ENCODE measurements at regions not wholly inside any gene's neighbourhood (a gene's known extent, or its start where the extent isn't known, plus 50 kb on each side); places are given as distances from the start of the nearest gene placed in this dataset.

- TF ChIP-seq CBX2 (IDR thresholded peaks at IDR 0.05; ENCODE audit: borderline replicate concordance, low read depth) (no peak), HOXA7 (CRISPR knock-in tag; IDR thresholded peaks at IDR 0.05) (no peak), ELK1 (IDR thresholded peaks at IDR 0.05; ENCODE audit: low read depth, low read length) (no peak), MAFK (IDR thresholded peaks at IDR 0.05; ENCODE audit: partially characterized antibody) (no peak), ZNF302 (CRISPR knock-in tag; IDR thresholded peaks at IDR 0.05) (no peak)
Observed at GRCh38 chr1:56396581-56396980, 182.8 kb downstream of the PLPP3 start (continued).

DNA sequence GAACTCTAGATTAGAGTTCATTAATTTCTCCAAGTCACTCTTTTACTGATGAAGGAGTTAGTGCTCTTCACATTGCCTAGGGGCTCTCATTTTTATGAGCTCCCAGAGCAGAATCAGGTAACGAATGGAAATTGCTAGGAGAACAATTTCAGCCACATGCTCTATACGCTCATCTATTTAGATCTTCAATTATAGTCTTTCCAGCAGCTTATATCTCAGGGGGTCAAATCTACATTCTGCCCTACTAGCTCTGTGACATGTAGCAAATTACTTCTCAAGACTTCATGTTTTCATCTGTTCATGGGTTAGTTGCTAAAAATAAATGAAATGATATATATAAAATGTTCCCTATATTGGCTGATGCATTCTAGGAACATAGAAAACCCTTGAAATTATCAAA is 183.6 kb downstream of the PLPP3 start:
- no peak overlapping the region for H3K4me3 ChIP-seq
- DNase-seq (ENCODE audit: low read depth in 1 of 2, low spot score in 1 of 2) (no peak), ATAC-seq (no peak), FAIRE-seq (no peak)
- TF ChIP-seq HOXB5 (CRISPR knock-in tag; IDR thresholded peaks at IDR 0.05), result no peak
- H3K9me3 ChIP-seq, result no peaks in the 10 kb centered on the region
- no peak overlapping the region for H3K4me2 ChIP-seq
- 85% methylated on average over 2 of the region's 2 CpGs for WGBS (ENCODE audit: missing lambda C conversion rate)
- H3K4me1 ChIP-seq, result no peaks in the 10 kb centered on the region
- ChIA-PET POLR2A (no interaction called here), CTCF (no interaction called here)
- no peak overlapping the region for H3K27ac ChIP-seq

GRCh38 chr1:56394298-56394697 is 185.1 kb downstream of the PLPP3 start:
- no peak for DNase-seq (ENCODE audit: low read depth in 1 of 2, low spot score in 1 of 2)
- POLR2A ChIA-PET, result no interaction called here
- no peak for ATAC-seq
- no peak for TF ChIP-seq HEYL (CRISPR knock-in tag; IDR thresholded peaks at IDR 0.05)
- TF ChIP-seq NFE2L2 (conservative IDR thresholded peaks at IDR 0.05; ENCODE audit: low read length), result no peak
- TF ChIP-seq TFCP2L1 (CRISPR knock-in tag; IDR thresholded peaks at IDR 0.05), result no peak
- no peak for TF ChIP-seq FOSL2 (IDR thresholded peaks at IDR 0.05)
- TF ChIP-seq FOSL2 (CRISPR knock-in tag; IDR thresholded peaks at IDR 0.05), result no peak
- TF ChIP-seq, protein P1, sequence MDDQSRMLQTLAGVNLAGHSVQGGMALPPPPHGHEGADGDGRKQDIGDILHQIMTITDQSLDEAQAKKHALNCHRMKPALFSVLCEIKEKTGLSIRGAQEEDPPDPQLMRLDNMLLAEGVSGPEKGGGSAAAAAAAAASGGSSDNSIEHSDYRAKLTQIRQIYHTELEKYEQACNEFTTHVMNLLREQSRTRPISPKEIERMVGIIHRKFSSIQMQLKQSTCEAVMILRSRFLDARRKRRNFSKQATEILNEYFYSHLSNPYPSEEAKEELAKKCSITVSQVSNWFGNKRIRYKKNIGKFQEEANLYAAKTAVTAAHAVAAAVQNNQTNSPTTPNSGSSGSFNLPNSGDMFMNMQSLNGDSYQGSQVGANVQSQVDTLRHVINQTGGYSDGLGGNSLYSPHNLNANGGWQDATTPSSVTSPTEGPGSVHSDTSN (IDR thresholded peaks at IDR 0.05), result no peak
- no peak for TF ChIP-seq NR3C1 (IDR thresholded peaks at IDR 0.05)
- TF ChIP-seq ELK1 (IDR thresholded peaks at IDR 0.05; ENCODE audit: low read depth, low read length), result no peak
- TF ChIP-seq FOXS1 (CRISPR knock-in tag; IDR thresholded peaks at IDR 0.05), result no peak
- TF ChIP-seq SMC3 (IDR thresholded peaks at IDR 0.05), result no peak
- no peak for TF ChIP-seq RFX5 (IDR thresholded peaks at IDR 0.05)
- no peak for TF ChIP-seq ZC3H11A (IDR thresholded peaks at IDR 0.05)
- TF ChIP-seq, protein P2, sequence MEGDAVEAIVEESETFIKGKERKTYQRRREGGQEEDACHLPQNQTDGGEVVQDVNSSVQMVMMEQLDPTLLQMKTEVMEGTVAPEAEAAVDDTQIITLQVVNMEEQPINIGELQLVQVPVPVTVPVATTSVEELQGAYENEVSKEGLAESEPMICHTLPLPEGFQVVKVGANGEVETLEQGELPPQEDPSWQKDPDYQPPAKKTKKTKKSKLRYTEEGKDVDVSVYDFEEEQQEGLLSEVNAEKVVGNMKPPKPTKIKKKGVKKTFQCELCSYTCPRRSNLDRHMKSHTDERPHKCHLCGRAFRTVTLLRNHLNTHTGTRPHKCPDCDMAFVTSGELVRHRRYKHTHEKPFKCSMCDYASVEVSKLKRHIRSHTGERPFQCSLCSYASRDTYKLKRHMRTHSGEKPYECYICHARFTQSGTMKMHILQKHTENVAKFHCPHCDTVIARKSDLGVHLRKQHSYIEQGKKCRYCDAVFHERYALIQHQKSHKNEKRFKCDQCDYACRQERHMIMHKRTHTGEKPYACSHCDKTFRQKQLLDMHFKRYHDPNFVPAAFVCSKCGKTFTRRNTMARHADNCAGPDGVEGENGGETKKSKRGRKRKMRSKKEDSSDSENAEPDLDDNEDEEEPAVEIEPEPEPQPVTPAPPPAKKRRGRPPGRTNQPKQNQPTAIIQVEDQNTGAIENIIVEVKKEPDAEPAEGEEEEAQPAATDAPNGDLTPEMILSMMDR (IDR thresholded peaks at IDR 0.05), result no peak
- TF ChIP-seq KDM5A (IDR thresholded peaks at IDR 0.05), result no peak
- no peak for TF ChIP-seq POLR2A (IDR thresholded peaks at IDR 0.05; ENCODE audit: low read length)
- no peak for TF ChIP-seq EHMT2 (IDR thresholded peaks at IDR 0.05; ENCODE audit: low read depth)
- no peak for TF ChIP-seq MAFK (IDR thresholded peaks at IDR 0.05; ENCODE audit: partially characterized antibody)
- TF ChIP-seq RNF2 (IDR thresholded peaks at IDR 0.05; ENCODE audit: borderline replicate concordance, low read depth), result no peak
- TF ChIP-seq HOXB5 (CRISPR knock-in tag; IDR thresholded peaks at IDR 0.05), result no peak
- Histone ChIP-seq H3K27ac (no peak overlapping the region), H3K9me3 (no peaks in the 10 kb centered on the region), H3K4me3 (no peak overlapping the region), H3K4me2 (no peak overlapping the region), H3K4me1 (no peaks in the 10 kb centered on the region)
- CTCF ChIA-PET, result no interaction called here
- WGBS (ENCODE audit: missing lambda C conversion rate), result 90% methylated on average over 6 of the region's 6 CpGs
- no peak for FAIRE-seq
